Urinary bladder (tissue), 3 donors: ENCODE measurements at regions not wholly inside any gene's neighbourhood (a gene's known extent, or its start where the extent isn't known, plus 50 kb on each side); places are given as distances from the start of the nearest gene placed in this dataset.
"Not testable (repeated sequence)": the region's sequence is repeated elsewhere in the genome, so short reads cannot be mapped to it uniquely, and the experiment has no call there.

ENCODE experiments used
- DNase-seq: peaks from one replicate; pipeline ENCODE4 v3.0.0-alpha.2; 2015; ENCODE audit errors: extremely low spot score
- H3K27ac ChIP-seq: one replicate; pipeline ENCODE4 v1.5.1; 2013; ENCODE audit warnings: low read depth, mild to moderate bottlenecking, moderate library complexity
- H3K36me3 ChIP-seq: one replicate; pipeline ENCODE4 v1.6.1; 2013; ENCODE audit warnings: mild to moderate bottlenecking, moderate library complexity; ENCODE audit not compliant: insufficient read depth
- H3K4me1 ChIP-seq: one replicate; pipeline ENCODE4 v1.6.1; 2013; ENCODE audit warnings: mild to moderate bottlenecking, moderate library complexity; ENCODE audit not compliant: insufficient read depth
- H3K4me3 ChIP-seq: one replicate; pipeline ENCODE4 v1.5.1; 2013; ENCODE audit warnings: low read depth, low read length
- WGBS: extraction: QIAGEN DNeasy Blood & Tissue Kit; methylation state at CpG from one replicate; pipeline ENCODE4 v1.1.7; 2013; 5-methylcytosine and 5-hydroxymethylcytosine counted together
- donor health status: healthy with polysubstance abuse.
- donor health status: healthy.

GRCh38 chr1:55781944-55782482 is 566.8 kb upstream of the USP24 start:
- H3K4me1 ChIP-seq: no peaks in the 10 kb centered on the region
- no peak for DNase-seq
- H3K36me3 ChIP-seq: no peaks in the 10 kb centered on the region
- WGBS: 67% methylated on average over 3 of the region's 3 CpGs
- no peak overlapping the region for H3K4me3 ChIP-seq
- H3K27ac ChIP-seq: no peak overlapping the region

GRCh38 chr1:55781003-55781402 is 565.8 kb upstream of the USP24 start:
- no peak overlapping the region for H3K27ac ChIP-seq
- WGBS: 98% methylated on average over 3 of the region's 3 CpGs
- DNase-seq: no peak
- H3K4me3 ChIP-seq: no peak overlapping the region
- no peaks in the 10 kb centered on the region for H3K4me1 ChIP-seq
- no peaks in the 10 kb centered on the region for H3K36me3 ChIP-seq

- 96% methylated on average over 2 of the region's 2 CpGs for WGBS
Observed at GRCh38 chr1:55777545-55777944, 562.4 kb upstream of the USP24 start.

GRCh38 chr1:55775007-55775406 is 559.8 kb upstream of the USP24 start:
- DNase-seq: no peak
- WGBS: 54% methylated on average over 3 of the region's 3 CpGs
- Histone ChIP-seq H3K27ac (no peak overlapping the region), H3K4me3 (no peak overlapping the region), H3K4me1 (no peaks in the 10 kb centered on the region), H3K36me3 (no peaks in the 10 kb centered on the region)

More at GRCh38 chr1:55777545-55777944, 562.4 kb upstream of the USP24 start:
- Histone ChIP-seq H3K27ac (no peak overlapping the region), H3K4me3 (no peak overlapping the region), H3K4me1 (no peaks in the 10 kb centered on the region), H3K36me3 (no peaks in the 10 kb centered on the region)
- no peak for DNase-seq

- 90% methylated on average over 3 of the region's 3 CpGs for WGBS
- Histone ChIP-seq H3K4me1 (no peaks in the 10 kb centered on the region), H3K4me3 (no peak overlapping the region)
Observed at GRCh38 chr1:55774446-55774845, 559.3 kb upstream of the USP24 start.

GRCh38 chr1:55773211-55773940 is 558.2 kb upstream of the USP24 start:
- Histone ChIP-seq H3K4me3 (no peak overlapping the region), H3K27ac (no peak overlapping the region), H3K36me3 (no peaks in the 10 kb centered on the region), H3K4me1 (no peaks in the 10 kb centered on the region)
- 83% methylated on average over 4 of the region's 4 CpGs for WGBS
- DNase-seq: no peak

More at GRCh38 chr1:55774446-55774845, 559.3 kb upstream of the USP24 start:
- Histone ChIP-seq H3K27ac (no peak overlapping the region), H3K36me3 (no peaks in the 10 kb centered on the region)
- no peak for DNase-seq

- H3K36me3 ChIP-seq: no peaks in the 10 kb centered on the region
- no peaks in the 10 kb centered on the region for H3K4me1 ChIP-seq
- no peak overlapping the region for H3K27ac ChIP-seq
- no peak for DNase-seq
- WGBS: 85% methylated on average over 1 of the region's 1 CpG
- H3K4me3 ChIP-seq: no peak overlapping the region
Observed at GRCh38 chr1:55768327-55768952, 553.3 kb upstream of the USP24 start.

- no peak overlapping the region for H3K4me3 ChIP-seq
- no peaks in the 10 kb centered on the region for H3K36me3 ChIP-seq
- no peak overlapping the region for H3K27ac ChIP-seq
- DNase-seq: no peak
- no peaks in the 10 kb centered on the region for H3K4me1 ChIP-seq
- WGBS: 85% methylated on average over 3 of the region's 3 CpGs
Observed at GRCh38 chr1:55767171-55767570, 552.0 kb upstream of the USP24 start.

GRCh38 chr1:55765505-55765904 is 550.3 kb upstream of the USP24 start:
- not testable (repeated sequence) for DNase-seq, H3K4me1 ChIP-seq, H3K27ac ChIP-seq, H3K4me3 ChIP-seq, H3K36me3 ChIP-seq
- WGBS: 90% methylated on average over 3 of the region's 3 CpGs

GRCh38 chr1:55751776-55752175 is 536.6 kb upstream of the USP24 start:
- 57% methylated on average over 2 of the region's 2 CpGs for WGBS
- no peak for DNase-seq

GRCh38 chr1:55750628-55750995 is 535.4 kb upstream of the USP24 start:
- Histone ChIP-seq H3K4me3 (no peak overlapping the region), H3K27ac (no peak overlapping the region), H3K4me1 (no peaks in the 10 kb centered on the region), H3K36me3 (no peaks in the 10 kb centered on the region)
- WGBS: 95% methylated on average over 1 of the region's 1 CpG
- no peak for DNase-seq

More at GRCh38 chr1:55751776-55752175, 536.6 kb upstream of the USP24 start:
- no peak overlapping the region for H3K4me3 ChIP-seq
- no peaks in the 10 kb centered on the region for H3K4me1 ChIP-seq
- H3K36me3 ChIP-seq: no peaks in the 10 kb centered on the region
- no peak overlapping the region for H3K27ac ChIP-seq

GRCh38 chr1:55749975-55750627 is 534.9 kb upstream of the USP24 start:
- H3K4me3 ChIP-seq: no peak overlapping the region
- DNase-seq: no peak
- 85% methylated on average over 6 of the region's 6 CpGs for WGBS

GRCh38 chr1:55747408-55747841 is 532.3 kb upstream of the USP24 start:
- Histone ChIP-seq H3K4me3 (no peak overlapping the region), H3K4me1 (no peaks in the 10 kb centered on the region), H3K36me3 (no peaks in the 10 kb centered on the region), H3K27ac (no peak overlapping the region)
- WGBS: 50% methylated on average over 5 of the region's 5 CpGs
- DNase-seq: no peak

More at GRCh38 chr1:55749975-55750627, 534.9 kb upstream of the USP24 start:
- Histone ChIP-seq H3K4me1 (no peaks in the 10 kb centered on the region), H3K27ac (no peak overlapping the region), H3K36me3 (no peaks in the 10 kb centered on the region)

GRCh38 chr1:55746710-55747109 is 531.5 kb upstream of the USP24 start:
- H3K27ac ChIP-seq: no peak overlapping the region
- H3K4me3 ChIP-seq: no peak overlapping the region
- no peaks in the 10 kb centered on the region for H3K4me1 ChIP-seq
- DNase-seq: no peak
- H3K36me3 ChIP-seq: no peaks in the 10 kb centered on the region
